Astrocyte of the spinal cord (primary cell): ENCODE measurements at regions not wholly inside any gene's neighbourhood (a gene's known extent, or its start where the extent isn't known, plus 50 kb on each side); places are given as distances from the start of the nearest gene placed in this dataset.

ENCODE experiments used
- DNase-seq: peaks from one replicate; pipeline ENCODE4 v3.0.0; 2011; ENCODE audit warnings: low read depth, low spot score
- H3K4me3 ChIP-seq: 2 replicates; pipeline ENCODE4 v1.5.1; 2011; ENCODE audit warnings: low read depth, mild to moderate bottlenecking, low read length, moderate library complexity
- in situ Hi-C: cut with HindIII; loops from 2 replicates; pipeline ENCODE4 v1.10.0; 2017; ENCODE audit warnings: low sequenced_read_pairs
- TF ChIP-seq, protein P1 (sequence below): IDR thresholded peaks from 2 replicates; pipeline ENCODE4 v1.5.1; 2012; ENCODE audit warnings: low read depth, mild to moderate bottlenecking, low read length, inconsistent platforms

GRCh38 chrX:13396924-13397323 lies 77.1 kb upstream of the ATXN3L start:
- in situ Hi-C loops: no loop called here
- TF ChIP-seq, protein P1, sequence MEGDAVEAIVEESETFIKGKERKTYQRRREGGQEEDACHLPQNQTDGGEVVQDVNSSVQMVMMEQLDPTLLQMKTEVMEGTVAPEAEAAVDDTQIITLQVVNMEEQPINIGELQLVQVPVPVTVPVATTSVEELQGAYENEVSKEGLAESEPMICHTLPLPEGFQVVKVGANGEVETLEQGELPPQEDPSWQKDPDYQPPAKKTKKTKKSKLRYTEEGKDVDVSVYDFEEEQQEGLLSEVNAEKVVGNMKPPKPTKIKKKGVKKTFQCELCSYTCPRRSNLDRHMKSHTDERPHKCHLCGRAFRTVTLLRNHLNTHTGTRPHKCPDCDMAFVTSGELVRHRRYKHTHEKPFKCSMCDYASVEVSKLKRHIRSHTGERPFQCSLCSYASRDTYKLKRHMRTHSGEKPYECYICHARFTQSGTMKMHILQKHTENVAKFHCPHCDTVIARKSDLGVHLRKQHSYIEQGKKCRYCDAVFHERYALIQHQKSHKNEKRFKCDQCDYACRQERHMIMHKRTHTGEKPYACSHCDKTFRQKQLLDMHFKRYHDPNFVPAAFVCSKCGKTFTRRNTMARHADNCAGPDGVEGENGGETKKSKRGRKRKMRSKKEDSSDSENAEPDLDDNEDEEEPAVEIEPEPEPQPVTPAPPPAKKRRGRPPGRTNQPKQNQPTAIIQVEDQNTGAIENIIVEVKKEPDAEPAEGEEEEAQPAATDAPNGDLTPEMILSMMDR: no peak
- H3K4me3 ChIP-seq: no peak overlapping the region
- peak; percentile 38 for DNase-seq

DNA sequence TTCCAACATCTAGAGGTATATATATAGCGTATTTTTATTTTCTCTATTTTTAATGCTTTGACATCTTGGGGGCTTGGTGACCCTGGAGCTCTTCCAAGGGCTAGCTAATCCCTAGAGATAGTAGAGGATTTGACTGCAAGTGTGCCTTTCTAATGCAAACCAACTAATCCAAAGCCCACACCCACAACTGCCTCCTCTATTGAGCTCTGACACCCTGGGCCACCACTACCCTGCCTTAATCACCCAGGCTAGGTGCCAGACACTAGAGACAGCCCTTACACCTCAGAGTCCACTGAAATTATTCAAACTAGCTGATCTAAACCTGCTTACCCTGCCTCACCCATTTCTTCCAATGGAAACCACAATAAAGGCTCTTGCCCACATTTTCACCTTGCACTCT lies 69.6 kb upstream of the ATXN3L start:
- TF ChIP-seq, protein P1: no peak
- DNase-seq: no peak
- in situ Hi-C loops: no loop called here
- H3K4me3 ChIP-seq: no peak overlapping the region

DNA sequence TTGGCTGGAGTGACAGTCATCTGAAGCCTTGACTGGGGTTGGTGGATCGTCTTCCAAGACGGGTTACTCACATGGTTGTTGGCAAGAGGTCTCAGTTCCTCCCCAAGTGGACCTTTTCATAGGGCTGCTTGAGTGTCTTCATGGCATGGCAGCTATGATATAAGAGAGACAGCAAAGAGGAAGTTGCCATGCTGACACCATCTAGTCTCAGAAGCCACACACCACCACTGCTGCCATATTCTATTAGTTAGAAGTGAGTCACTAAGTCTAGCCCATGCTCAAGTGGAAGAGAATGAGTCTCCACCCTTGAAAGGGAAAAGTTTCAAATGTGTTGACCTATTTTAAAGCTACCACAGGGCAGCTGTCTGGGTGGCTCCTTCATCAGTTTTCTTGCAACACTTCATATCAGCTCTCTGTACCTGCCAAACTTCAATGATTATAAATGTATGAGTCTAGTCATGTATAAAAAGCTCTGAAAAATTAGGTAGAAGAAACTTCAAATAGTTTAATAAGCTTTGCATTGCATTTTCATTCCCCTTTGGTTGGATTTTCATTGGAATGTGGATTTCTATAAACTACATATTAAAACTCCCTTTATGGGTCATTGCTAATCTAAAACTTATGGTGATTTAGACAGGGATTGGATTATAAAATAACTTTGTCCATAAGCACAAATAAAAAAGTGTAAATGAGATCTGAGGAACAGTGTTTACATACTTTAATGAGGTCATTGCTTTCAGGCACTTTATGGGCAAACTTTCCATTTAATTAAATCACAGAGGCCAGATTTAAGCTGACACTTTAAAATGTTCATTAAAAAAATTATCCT lies 68.0 kb upstream of the ATXN3L start:
- DNase-seq: no peak
- H3K4me3 ChIP-seq: no peak overlapping the region
- in situ Hi-C loops: no loop called here
- TF ChIP-seq, protein P1: no peak

DNA sequence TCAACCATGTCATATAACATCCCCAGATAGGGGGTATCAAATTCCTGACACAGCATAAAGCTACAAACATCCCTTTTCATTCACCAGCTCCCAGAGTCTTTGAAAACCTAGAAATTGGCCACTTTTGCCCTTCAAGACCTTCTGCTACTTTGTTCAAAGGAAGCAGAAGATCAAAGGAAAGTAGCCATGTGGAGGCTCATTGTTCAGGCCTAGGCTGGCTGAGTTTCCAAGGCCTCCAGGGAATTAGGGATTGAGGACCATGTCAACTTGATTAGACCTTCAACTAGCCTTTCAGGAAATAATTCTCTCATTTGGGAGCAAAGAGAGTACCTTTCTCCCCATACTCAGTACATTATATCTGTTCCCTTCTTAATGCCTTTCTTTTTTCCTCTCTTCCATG lies 66.8 kb upstream of the ATXN3L start:
- TF ChIP-seq, protein P1: no peak
- H3K4me3 ChIP-seq: no peak overlapping the region
- in situ Hi-C loops: no loop called here
- no peak for DNase-seq

GRCh38 chrX:13386092-13386491 lies 66.2 kb upstream of the ATXN3L start:
- no peak overlapping the region for H3K4me3 ChIP-seq
- no peak for DNase-seq
- in situ Hi-C loops: no loop called here
- TF ChIP-seq, protein P1: no peak

GRCh38 chrX:13383907-13384306 lies 64.1 kb upstream of the ATXN3L start:
- H3K4me3 ChIP-seq: no peak overlapping the region
- DNase-seq: no peak
- in situ Hi-C loops: no loop called here
- TF ChIP-seq, protein P1: no peak

DNA sequence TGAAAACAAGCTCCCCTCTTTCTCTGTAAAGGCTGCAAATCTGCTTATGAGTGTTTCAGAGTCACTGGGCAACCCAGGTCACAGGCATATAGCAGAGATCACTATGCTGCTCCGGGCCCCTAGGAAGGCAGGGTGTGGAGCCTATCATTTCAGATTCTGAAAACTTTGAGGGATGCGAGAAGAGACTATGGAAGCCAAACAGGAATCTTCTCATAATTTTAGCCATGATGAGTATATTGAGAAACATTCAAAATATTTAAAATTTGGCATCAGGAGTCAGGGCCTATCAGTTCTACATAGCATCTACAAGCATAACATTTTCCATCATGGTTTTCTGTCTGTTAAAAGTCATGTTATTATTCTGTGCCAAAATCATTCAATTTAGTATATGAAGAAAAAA lies 61.7 kb upstream of the ATXN3L start:
- DNase-seq: no peak
- TF ChIP-seq, protein P1: no peak
- in situ Hi-C loops: no loop called here
- H3K4me3 ChIP-seq: no peak overlapping the region
